AG09309 (cell line): ENCODE measurements at regions not wholly inside any gene's neighbourhood (a gene's known extent, or its start where the extent isn't known, plus 50 kb on each side); places are given as distances from the start of the nearest gene placed in this dataset.
"Not testable (repeated sequence)": the region's sequence is repeated elsewhere in the genome, so short reads cannot be mapped to it uniquely, and the experiment has no call there.

Experiments used
- DNase-seq: peaks from one replicate; pipeline ENCODE4 v3.0.0-alpha.2; 2010; ENCODE audit warnings: low read depth
- H3K4me3 ChIP-seq: 2 replicates; pipeline ENCODE4 v1.5.1; 2011; ENCODE audit warnings: mild to moderate bottlenecking, low read depth, low read length, moderate library complexity; ENCODE audit not compliant: control insufficient read depth
- TF ChIP-seq, protein P1 (sequence below): IDR thresholded peaks from 2 replicates; pipeline ENCODE4 v1.5.1; 2011; ENCODE audit warnings: mild to moderate bottlenecking, low read depth, low read length, inconsistent platforms; ENCODE audit not compliant: insufficient read depth, control insufficient read depth; ENCODE audit errors: missing control alignments

DNA sequence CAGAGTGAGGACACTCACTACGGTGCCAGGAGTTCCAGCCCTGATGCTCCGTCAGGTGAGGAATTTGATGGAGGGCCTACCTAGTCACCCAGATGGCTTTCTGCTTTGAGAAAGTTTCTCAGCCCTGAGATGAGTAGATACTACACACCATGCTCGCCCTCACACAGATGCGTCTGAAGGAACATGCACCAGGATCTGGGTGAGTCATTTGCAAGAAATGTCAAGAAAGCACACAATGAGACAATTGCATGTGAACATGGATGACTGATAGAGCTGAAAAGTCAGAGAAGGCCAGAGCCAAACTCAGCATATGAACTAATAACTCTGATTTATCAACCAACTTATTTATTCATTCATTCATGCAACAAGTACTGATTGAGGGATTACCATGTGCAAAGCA lies 483.9 kb downstream of the OMA1 start:
- no peak overlapping the region for H3K4me3 ChIP-seq
- TF ChIP-seq, protein P1, sequence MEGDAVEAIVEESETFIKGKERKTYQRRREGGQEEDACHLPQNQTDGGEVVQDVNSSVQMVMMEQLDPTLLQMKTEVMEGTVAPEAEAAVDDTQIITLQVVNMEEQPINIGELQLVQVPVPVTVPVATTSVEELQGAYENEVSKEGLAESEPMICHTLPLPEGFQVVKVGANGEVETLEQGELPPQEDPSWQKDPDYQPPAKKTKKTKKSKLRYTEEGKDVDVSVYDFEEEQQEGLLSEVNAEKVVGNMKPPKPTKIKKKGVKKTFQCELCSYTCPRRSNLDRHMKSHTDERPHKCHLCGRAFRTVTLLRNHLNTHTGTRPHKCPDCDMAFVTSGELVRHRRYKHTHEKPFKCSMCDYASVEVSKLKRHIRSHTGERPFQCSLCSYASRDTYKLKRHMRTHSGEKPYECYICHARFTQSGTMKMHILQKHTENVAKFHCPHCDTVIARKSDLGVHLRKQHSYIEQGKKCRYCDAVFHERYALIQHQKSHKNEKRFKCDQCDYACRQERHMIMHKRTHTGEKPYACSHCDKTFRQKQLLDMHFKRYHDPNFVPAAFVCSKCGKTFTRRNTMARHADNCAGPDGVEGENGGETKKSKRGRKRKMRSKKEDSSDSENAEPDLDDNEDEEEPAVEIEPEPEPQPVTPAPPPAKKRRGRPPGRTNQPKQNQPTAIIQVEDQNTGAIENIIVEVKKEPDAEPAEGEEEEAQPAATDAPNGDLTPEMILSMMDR = no peak
- no peak for DNase-seq

DNA sequence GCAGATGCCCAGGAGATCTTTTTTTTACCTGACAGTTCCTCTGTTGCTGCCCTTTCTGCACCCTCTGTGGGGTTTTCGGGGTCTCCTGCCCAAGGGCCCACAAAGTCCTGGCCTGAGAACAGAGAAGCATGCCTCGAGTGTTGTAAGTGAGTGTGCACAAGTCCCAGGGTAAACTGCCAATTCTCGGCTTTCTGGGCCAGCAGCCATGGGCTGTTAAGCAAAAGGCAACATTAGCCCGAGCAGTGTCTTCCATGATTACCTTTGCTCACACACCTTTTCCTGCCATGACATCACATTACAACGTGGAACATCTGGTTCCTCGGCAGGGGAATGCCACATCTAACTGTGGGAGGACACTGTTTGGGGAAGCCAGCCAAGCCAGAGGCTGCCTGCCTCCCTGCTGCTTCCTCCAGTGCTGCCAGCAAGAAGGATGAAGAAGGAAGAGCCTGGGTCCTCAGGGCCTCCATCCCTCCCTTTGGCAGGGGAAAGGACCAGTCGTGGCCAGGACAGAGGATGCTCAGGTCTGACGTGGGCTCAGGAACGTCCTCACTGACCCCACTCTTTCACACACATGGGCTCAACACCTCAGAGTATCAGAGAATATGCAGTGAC lies 485.9 kb downstream of the OMA1 start:
- no peak for DNase-seq
- TF ChIP-seq, protein P1 = no peak
- no peak overlapping the region for H3K4me3 ChIP-seq

DNA sequence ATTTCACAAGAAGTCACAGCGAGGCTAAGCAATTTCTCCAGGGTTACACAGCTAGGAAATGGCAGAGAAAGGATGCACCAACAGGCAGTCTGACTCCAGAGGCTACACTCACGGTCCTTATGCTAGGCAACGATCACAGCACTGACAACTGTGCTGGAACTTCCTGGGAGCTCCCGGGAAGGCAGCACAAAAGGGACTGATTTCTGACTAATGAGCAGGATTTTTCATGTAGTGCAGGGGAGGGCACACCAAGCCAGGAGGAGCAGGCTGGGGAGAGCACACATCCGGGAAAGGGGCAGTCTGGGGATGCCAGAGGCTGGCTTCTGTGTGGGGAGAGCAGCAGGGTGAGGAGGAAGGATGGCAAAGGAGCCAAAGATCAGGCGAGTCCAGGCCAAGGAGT lies 486.7 kb downstream of the OMA1 start:
- H3K4me3 ChIP-seq = no peak overlapping the region
- DNase-seq = no peak
- TF ChIP-seq, protein P1 = no peak

DNA sequence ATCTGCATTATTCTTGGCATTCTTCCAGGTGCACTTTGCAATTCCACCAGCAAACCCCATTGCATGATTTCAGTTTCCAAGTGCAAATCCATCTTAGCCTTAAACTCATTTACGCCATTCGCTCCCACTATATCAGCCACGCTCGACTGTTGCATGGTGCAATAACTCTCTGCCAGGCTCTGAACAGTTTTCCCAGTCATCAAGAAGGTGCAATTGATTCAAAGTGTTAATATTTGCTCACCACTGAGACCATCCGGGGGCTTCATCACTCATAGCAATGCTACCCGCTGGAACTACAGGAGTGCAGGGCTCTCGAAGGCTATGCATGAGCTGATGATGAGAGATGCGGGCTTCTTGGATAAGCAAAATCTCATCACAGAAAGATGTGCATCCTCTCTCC lies 488.2 kb downstream of the OMA1 start:
- no peak overlapping the region for H3K4me3 ChIP-seq
- no peak for DNase-seq
- TF ChIP-seq, protein P1 = no peak

DNA sequence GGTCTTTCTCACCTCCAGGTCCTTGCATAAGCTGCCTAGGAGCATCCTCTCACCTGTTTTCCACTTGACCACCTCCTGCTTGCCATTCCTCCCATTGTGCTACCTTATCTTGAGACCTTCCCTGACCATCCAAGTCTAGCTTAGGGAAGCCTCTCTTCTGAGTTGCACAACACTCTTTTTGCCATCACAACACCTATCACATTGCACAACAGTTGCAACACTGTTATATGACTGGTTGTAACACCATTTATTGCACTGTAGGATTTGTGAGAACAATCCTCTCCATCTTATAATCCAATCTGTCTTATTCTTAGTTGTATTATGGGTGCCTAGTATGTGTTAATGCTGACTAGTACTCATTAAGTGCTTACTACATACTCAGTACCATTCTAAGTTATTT lies 488.7 kb downstream of the OMA1 start:
- no peak overlapping the region for H3K4me3 ChIP-seq
- DNase-seq = no peak
- TF ChIP-seq, protein P1 = no peak

DNA sequence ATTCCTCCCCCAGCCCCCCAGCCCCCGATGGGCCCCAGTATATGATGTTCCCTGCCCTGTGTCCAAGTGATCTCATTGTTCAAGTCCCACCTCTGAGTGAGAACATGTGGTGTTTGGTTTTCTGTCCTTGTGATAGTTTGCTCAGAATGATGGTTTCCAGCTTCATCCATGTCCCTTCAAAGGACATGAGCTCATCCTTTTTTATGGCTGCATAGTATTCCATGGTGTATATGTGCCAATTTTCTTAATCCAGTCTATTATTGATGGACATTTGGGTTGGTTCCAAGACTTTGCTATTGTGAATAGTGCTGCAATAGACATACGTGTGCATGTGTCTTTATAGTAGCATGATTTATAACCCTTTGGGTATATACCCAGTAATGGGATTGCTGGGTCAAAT lies 495.3 kb downstream of the OMA1 start:
- H3K4me3 ChIP-seq, DNase-seq: not testable (repeated sequence)

DNA sequence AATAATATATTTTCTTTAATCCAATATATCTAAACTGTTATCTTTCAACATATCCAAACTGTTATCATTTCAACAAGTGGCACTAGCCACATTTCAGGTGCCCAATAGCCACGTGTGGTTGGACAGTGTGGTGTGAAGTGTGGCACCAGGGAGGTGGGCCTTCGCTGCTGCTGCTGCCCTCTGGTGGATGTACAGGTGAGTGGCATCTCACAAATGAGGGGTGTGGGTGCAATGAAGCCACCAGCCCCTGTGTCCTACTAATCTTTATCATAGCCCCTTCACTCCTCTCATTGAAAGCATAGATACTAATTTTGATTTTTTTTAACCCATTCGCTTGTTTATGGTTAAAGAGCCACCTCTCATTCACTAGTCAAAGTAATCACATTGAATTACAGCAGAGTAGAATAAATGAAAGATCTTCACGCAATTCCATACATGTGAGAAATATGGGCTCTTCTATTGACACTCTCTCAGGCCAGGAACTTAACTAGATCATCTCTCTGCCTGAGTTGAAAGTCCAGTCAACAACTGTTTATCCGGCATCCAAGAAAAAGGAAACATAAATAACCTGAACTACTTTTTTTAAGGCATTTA lies 499.2 kb downstream of the OMA1 start:
- TF ChIP-seq, protein P1 = peak; percentile 67
- no peak overlapping the region for H3K4me3 ChIP-seq
- DNase-seq = no peak
